NB4 (cell line): ENCODE measurements at regions not wholly inside any gene's neighbourhood (a gene's known extent, or its start where the extent isn't known, plus 50 kb on each side); places are given as distances from the start of the nearest gene placed in this dataset.
"Not testable (repeated sequence)": the region's sequence is repeated elsewhere in the genome, so short reads cannot be mapped to it uniquely, and the experiment has no call there.

Experiments used
- DNase-seq: peaks from one replicate; pipeline ENCODE4 v3.0.0; 2010; ENCODE audit warnings: low read depth
- H3K4me3 ChIP-seq: one replicate; pipeline ENCODE4 v1.5.1; 2011; ENCODE audit warnings: mild to moderate bottlenecking, low read depth, low read length, moderate library complexity
- MYC ChIP-seq: IDR thresholded peaks from 2 replicates; pipeline ENCODE4 v1.6.1; 2011; ENCODE audit warnings: low read depth, low read length
- POLR2A ChIP-seq: IDR thresholded peaks from 2 replicates; pipeline ENCODE4 v1.6.1; 2011; ENCODE audit warnings: mild to moderate bottlenecking; ENCODE audit not compliant: insufficient read length; ENCODE audit errors: extremely low read depth
- TF ChIP-seq, protein P1 (sequence below): IDR thresholded peaks from one replicate; pipeline ENCODE4 v1.5.1; 2012; ENCODE audit warnings: low read depth, low read length
- TF ChIP-seq, protein P2 (sequence below): IDR thresholded peaks from 2 replicates; pipeline ENCODE4 v1.6.1; 2011; ENCODE audit warnings: low read depth, low read length

DNA sequence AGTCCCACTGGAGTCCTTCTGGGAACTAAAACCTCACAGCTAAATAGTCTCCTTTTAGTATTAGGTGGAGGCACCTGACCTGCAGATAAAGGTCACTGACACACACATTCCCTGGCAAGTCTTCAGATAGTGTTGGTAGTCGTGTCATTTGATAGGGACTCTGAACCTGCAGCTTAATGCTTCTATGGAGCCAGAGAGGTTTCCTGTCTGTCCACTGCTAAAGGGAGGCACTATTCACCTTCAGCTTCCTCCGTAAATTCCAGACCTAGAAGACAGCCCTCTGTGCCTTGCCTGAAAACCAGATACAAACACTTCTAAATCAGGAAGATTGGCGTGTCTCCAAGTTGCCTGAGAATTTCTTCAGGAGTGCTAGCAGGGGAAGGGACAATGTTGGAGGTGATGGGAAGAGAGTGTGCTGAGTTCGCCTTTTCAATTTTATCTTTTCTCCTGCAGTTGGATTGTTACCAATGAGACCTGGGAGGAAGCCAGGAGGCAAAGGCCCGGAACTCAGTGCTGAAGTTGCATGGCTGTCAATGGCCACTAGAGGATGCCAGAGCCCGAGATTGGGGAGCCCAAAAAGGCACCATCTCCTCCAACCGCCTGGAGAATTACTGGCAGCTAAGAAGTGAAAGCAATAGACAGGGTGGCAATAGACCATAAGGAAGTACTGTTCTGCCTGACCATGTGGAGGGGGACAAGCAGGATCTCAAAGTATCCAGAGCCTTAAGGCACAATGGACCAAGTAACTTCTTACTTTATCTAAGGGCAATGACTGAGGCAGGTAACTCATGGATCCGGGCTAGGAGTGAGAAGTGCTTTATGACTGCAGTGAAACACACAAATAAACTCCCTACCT is 81.6 kb upstream of the SCAF11 start:
- H3K4me3 ChIP-seq, result no peak overlapping the region
- TF ChIP-seq, protein P1, sequence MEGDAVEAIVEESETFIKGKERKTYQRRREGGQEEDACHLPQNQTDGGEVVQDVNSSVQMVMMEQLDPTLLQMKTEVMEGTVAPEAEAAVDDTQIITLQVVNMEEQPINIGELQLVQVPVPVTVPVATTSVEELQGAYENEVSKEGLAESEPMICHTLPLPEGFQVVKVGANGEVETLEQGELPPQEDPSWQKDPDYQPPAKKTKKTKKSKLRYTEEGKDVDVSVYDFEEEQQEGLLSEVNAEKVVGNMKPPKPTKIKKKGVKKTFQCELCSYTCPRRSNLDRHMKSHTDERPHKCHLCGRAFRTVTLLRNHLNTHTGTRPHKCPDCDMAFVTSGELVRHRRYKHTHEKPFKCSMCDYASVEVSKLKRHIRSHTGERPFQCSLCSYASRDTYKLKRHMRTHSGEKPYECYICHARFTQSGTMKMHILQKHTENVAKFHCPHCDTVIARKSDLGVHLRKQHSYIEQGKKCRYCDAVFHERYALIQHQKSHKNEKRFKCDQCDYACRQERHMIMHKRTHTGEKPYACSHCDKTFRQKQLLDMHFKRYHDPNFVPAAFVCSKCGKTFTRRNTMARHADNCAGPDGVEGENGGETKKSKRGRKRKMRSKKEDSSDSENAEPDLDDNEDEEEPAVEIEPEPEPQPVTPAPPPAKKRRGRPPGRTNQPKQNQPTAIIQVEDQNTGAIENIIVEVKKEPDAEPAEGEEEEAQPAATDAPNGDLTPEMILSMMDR, result peak; percentile 99
- TF ChIP-seq, protein P2, sequence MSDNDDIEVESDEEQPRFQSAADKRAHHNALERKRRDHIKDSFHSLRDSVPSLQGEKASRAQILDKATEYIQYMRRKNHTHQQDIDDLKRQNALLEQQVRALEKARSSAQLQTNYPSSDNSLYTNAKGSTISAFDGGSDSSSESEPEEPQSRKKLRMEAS, result peak; percentile 85
- TF ChIP-seq MYC, result peak; percentile 63; the same call in 1 of the 2 replicates
- TF ChIP-seq POLR2A, result no peak
- DNase-seq, result peak; percentile 82

DNA sequence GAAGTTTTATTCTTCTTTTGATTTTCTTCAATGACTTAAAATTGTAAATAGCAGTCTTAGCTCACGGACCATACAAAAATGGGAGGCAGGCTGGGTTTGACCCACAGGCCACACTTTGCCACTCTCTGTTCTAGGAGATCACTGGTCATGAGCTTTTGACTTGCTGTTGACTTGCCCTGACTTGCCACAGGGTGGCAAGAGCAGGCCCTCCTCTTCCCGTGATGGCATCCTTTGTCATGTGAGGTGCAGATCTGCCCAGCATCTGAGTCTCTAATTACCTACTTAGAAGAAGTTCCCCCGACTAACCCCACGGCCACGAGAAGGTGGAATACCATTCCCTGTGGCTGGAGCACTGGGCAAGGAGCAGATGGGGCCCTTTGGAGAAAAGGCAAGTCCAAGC is 81.0 kb upstream of the SCAF11 start:
- TF ChIP-seq, protein P1, result no peak
- no peak for TF ChIP-seq MYC
- no peak for TF ChIP-seq POLR2A
- TF ChIP-seq, protein P2, result no peak
- no peak overlapping the region for H3K4me3 ChIP-seq
- no peak for DNase-seq

DNA sequence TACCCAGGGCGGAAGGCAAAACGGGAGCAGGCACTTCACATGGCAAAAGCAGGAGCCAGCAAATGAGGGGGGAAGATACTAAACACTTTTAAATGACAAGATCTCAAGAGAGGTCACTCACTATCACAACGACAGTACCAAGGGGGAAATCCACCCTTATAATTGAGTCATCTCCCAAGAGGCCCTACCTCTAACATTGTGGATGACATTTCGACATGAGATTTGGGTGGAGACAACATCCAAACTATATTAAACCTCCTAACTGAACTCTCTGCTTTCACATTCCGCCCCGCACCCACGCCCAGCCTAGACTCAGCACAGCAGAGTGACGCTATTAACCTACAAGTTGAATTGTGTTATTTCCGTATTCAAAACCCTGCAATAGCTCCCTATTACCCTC is 76.7 kb upstream of the SCAF11 start:
- no peak overlapping the region for H3K4me3 ChIP-seq
- peak; percentile 62 for DNase-seq
- TF ChIP-seq, protein P2, result no peak
- no peak for TF ChIP-seq MYC
- TF ChIP-seq, protein P1, result no peak
- TF ChIP-seq POLR2A, result no peak

DNA sequence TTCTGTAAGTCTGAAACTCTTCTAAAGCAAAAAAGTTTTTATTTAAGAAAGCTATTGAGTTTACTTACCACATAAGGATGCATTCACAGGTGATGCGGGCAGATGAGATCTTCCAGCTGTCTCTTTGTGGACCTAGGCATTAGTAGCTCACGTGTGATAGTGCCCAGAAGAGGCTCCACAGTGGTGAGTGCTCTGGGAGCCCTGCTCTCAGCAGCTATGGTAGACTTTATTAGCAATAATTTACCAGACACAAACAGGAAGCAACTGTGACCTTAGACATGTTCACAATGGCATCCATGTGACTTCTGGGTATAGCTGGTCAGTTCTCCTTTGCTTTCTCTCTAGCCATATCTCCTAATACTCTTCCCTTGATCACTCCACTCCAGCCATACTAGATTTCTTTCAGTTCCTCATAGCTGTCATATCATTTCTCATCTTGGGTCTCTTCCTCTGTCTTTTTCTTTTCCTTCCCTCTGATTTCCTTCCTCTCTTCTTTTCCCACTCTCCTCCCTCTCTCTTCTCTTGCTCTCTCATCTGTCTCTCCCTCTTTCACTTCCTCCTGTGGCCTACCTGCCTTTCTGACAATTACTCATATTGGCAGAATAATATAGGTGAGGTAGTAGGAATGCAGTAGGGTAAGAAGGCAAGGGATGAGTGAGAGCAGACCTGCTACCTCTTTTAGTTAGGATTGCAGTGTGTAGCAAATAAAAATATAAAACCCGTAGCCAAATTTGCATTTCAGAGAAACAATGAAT is 75.2 kb upstream of the SCAF11 start:
- H3K4me3 ChIP-seq, result no peak overlapping the region
- no peak for DNase-seq
- TF ChIP-seq, protein P1, result no peak

DNA sequence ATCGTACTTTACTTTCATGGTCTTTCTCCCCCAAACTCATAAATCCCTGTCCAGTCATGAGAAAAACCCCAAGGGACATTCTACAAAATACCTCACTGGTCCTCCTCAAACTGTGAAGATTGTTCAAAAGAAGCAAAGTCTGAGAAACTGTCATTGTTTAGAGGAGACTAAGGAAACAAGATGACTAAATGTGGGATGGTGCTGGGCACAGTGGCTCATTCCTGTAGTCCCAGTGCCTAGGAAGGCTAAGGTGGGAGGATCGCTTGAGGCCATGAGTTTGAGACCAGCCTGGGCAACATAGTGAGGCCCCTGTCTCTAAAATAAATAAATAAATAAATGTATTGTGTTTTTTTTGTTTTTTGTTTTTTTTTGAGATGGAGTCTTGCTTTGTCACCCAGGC is 74.2 kb upstream of the SCAF11 start:
- TF ChIP-seq, protein P2, result no peak
- no peak for TF ChIP-seq POLR2A
- TF ChIP-seq, protein P1, result no peak
- TF ChIP-seq MYC, result no peak
- H3K4me3 ChIP-seq, result no peak overlapping the region

DNA sequence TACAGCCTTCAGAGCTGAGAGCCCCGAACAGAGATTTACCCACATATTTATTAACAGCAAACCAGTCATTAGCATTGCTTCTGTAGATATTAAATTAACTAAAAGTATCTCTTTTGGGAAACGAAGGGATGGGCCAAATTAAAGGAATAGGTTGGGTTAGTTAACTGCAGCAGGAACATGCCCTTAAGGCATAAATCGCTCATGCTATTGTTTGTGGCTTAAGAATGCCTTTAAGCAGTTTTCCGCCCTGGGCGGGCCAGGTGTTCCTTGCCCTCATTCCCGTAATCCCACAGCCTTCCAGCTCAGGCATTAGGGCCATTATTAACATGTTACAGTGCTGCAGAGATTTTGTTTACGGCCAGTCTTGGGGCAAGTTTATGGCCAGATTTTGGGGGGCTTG is 68.3 kb upstream of the SCAF11 start:
- not testable (repeated sequence) for H3K4me3 ChIP-seq, DNase-seq

More for the DNA sequence above, 74.2 kb upstream of the SCAF11 start:
- DNase-seq, result no peak
